SW480 (cell line): ENCODE measurements at regions not wholly inside any gene's neighbourhood (a gene's known extent, or its start where the extent isn't known, plus 50 kb on each side); places are given as distances from the start of the nearest gene placed in this dataset.

Experiments
- DNase-seq: peaks from one replicate; pipeline ENCODE4 v3.0.0-alpha.2; 2016; ENCODE audit warnings: low spot score

DNA sequence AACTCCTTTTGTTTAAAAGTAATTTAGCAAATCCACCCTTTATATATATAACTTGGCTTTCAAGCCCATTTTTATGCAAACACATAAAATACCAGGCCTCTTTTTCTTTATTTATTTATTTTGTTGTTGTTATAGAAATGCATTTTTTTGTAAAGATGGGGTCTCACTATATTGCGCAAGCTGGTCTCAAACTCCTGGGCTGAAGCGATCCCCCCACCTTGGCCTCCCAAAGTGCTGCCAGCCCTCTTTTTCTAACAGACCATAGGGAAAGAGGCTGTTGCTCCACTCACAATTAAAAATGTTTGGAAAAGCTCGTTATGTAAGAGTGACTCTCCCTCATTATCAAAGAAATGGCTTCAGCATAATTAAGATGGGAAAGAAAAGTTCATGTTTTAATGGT is 440.9 kb downstream of the HACE1 start:
- DNase-seq: no peak

DNA sequence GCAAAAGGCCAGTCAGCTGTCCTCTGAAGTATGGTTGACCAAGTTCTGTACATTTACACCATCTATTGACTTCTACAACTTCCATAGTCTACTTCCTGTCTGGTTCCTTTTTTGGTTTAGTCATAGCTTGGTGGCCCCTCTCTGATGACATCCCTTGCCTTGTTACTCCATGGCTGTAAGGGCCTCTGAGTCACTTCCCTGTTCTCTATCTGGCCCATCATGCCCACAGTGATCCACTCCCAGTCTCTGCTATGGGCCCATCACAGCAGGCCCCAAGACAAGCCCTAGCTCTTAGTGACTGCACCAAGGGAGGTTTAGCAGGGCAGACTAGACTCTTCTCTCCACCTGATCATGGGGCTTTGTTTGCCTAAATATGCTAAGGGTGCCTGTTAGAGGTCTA is 441.6 kb downstream of the HACE1 start:
- DNase-seq: no peak

DNA sequence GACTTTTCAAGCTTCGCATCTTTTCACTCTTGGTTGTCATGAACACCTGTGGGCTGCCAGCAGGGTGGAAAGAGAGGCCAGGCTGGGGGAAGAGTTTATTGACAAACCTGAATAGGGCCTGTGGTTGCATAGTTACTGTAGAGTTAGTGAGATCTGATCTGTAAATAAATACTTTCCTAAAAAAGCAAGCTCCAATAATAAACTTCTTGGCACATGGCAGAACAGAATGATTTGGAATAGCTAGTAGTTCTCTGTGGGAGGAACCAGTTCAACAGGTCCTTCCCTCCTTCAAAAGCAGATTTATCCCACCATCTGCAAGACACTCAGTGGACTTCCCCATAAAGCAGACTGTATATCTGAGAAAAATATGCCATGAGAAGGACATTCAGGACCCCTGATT is 445.0 kb downstream of the HACE1 start:
- no peak for DNase-seq

DNA sequence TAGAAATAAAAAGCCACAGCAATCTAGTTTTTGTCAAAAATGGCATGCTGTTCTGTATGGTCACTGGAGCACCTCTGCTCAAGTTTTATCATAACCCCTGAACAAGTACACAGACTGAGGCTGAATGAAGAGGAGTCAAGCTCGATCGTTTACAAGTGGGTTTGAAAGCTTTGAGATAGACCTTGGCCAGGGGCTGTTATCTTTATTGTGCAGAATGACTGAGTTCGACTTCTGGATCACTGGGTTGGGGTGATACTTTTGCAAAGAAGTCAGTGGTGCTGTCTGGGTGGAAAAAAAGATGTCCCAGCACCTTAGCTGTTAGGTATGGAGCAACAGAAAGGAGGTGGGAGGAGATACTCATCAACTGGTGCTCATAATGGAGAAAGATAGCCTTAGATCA is 446.0 kb downstream of the HACE1 start:
- DNase-seq: no peak

DNA sequence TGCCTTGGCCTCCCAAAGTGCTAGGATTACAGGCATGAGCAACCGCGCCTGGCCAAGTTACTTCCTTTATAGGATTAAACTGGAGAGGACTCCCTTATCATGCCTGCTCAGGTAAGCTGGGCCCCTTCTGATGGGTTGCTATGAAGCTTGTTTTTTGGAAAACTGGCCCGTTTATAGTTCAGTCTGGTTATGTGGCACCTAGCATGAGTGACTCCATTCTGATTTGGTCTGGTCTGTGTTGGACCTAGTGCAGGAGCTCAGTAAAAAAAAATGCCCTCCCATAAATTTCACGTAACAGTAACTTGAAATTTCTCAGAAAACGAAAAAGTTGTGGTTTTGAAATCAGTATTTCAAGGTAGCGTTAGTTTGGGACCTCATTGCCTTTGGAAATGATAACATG is 448.4 kb downstream of the HACE1 start:
- DNase-seq: no peak

DNA sequence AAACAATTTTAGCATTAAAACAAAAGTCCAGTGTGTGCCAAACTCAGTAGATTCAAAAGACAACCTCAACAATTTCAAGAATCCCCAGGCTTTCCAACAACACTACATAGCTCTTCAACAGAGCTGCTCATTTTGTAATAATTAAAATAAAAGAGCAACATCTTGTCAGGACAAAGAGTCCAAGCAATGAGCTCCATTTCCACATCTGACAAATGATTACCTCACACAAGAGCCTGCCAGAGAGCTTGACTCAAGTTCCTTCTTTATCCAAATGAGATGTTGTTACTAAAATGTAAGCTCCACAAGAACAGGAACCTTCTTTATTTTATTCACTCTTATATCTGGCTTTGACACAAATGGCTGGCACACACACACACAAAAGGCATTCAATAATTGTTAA is 449.8 kb downstream of the HACE1 start:
- no peak for DNase-seq

DNA sequence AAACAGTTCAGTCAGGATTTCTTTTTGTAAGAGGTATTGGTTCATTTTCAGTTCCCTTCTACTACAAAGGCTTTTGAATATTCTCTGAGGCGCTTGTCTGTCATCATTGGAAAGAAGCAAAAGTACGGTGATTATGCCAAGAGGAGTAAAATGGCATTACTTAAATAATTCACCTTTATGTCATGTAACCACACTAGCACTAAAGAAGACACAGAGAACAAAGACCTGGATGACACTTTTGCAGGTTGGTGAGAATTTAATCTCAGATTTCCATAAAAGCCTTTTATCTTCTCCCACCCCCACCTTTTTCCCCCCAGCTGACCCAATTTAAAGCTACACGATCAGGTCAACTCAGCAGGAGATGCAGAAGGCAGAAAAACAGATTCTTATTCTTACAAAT is 451.8 kb downstream of the HACE1 start:
- DNase-seq: no peak

DNA sequence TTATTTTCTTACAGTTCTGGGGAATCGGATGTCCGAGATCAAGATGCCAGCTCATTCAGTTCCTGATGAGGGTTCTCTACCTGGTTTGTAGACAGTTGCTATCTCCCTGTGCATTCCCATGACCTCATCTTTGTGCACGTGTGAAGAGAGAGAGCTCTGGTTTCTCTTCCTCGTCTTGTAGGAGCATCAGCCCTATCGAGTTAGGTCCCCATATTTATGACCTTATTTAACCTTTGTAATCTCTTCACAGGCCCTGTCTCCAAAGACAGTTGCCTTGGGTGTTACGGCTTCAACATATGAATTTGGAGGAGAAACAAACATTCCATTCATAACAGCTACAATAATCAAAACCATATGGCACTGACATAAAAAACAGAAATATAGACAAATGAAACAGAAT is 455.3 kb downstream of the HACE1 start:
- DNase-seq: no peak

DNA sequence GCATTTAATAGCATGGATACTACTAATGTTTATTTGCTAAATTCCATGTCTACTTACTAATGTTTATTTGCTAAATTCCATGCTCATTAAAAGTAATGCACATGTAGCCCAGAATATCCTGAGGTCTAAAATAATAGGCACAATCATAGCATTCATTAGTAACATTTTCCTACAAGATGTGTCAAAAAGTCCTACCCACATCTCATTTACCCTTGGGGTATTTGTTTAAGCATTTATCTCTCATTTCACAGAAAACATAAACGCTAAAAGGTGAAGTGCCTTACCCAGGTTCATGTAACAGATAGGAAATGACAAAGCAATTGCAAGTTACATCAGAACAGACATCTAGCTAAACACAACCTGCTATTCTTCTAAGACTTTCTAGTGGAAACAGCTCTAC is 457.1 kb downstream of the HACE1 start:
- DNase-seq: no peak

DNA sequence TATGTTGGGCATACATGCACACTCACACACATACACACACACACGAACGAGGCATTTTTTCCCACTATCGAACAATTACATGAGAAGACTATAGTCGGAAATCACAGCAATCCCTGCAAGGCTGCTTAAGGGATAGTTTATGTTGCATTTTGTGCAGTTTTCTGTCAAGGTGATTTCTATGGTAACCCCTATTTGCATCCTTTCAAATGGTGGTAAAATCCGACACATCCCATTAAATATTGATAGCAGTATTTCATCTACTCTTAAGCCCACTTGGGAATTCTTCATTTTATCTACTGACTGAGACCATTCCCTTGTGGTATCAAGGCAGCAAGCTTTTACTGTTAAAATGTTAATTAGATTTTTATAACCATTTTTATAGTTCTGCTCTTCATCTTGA is 457.8 kb downstream of the HACE1 start:
- no peak for DNase-seq

DNA sequence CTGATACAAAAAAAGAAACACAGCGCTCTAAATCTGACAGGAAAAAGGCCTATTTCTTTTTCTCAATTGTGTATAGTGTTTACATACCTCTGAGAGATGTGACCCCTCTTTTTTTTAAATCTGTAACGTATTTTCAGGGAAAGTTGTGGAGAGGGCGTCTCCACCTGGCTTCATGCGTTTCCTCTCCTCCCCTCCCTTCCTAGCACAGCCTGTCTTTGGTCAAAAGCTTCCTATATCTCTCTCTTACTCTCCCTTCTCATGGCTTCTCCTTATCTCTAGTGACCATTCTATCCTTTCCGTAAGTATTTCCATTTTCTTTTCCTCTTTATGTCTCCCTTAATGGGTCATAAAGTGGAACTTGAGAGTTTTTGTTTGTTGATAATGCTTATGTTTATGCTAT is 458.9 kb downstream of the HACE1 start:
- no peak for DNase-seq

DNA sequence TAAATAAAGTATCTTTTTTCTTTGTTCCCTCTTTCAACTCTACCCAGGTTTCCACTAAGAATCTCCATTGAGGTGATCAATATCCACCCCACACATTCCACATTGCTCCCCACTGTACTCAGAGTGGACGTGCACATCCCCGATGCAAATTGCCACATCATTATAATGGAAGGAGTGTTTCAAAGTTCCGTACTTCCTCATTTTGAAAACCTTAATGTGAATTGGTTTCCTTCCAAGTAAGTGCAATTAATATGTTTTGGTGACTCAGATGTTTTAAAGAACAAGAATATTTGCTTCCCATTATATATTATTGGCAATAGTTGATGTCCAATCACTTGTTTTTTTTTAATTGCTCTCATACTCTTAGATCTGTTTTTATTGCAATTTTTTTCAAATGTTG is 463.6 kb downstream of the HACE1 start:
- DNase-seq: no peak

DNA sequence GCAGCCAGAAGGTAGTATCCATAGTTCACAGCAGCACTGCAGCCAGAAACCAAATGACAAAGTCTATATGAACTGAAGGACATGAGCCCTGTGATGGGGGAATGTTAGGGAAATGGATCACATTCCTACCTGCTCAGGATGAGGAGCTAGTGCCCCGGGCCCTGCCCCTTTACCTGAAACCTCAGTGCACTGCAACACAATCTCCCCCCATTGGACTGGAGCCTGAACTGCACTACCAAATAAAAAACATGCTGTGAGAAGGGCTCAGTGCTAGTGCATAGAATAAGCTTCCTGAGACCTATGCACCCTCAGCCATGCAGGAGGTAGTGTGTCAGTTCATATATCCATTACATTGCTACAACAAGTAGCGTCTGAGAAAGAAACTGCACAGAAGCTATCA is 477.8 kb downstream of the HACE1 start:
- no peak for DNase-seq

DNA sequence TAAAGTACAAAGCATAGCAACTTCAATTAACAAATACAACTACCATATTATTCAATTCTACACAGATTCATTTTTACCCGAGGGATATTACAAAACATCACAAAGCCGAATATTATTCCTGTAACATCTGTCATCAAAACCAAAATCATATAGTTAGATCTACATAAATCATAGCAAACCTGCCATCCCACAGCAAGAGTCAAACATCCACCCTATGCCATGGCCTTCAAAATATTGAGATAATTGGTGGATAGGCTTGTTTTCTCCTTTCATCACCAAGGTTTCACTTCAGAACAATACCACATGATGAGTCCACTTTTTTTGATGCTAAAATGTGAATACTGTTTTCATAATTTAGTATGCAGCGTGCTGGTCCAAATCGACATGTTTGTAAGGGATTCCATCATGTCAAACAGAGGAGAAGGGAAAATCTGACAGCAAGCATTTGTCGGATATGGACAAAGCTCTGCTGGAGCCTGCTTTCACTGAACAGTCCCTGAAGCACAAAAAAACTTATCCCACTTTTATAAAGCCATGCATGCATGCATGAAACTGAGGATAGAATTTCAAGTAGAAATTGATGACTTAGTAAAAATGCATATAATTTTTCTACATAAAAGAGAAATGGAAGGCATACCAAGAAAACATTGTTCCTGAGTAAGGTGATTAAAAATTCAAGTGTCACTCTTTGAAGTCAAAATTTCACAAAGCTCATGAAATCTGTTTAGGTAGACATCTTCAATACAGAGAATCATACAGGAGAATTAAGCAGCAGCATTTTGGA is 494.1 kb downstream of the HACE1 start:
- no peak for DNase-seq

DNA sequence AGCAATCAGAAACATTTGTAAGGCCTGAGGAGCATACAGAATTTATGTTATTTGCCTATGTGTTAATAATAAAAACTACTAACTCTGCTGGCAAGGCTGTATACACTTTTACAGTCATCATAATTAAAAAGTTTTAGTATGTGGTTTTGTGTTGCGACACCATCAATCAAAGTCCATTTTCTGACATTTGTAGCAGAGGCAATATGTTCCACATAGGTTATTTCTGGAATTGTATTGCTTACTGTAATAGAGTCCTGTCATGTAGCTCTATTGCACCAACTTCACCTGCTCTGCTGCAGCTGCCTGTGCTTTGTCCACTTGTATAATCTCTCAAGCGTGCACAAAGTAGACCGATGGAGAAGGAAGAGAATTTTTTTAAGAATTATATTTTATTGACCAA is 501.8 kb downstream of the HACE1 start:
- DNase-seq: no peak

DNA sequence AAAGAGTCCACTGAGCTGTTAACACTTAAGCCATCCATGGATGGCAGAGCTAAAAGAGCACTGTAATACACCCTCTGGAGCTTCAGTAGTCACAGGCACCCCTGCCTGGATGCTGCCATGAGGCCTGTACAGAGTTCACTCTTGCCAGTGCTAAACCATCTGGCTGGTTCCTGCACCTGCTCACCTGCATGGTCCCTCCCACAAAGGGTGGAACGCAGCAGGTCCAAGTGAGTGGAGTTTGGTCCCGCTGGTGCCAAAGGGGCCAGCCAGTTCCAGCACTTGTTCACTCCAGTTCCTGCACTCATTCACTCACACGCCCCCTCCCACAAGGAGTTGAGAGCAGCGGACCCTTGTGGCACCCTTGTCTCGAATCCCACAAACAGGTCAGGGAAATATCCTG is 503.5 kb downstream of the HACE1 start:
- DNase-seq: no peak

DNA sequence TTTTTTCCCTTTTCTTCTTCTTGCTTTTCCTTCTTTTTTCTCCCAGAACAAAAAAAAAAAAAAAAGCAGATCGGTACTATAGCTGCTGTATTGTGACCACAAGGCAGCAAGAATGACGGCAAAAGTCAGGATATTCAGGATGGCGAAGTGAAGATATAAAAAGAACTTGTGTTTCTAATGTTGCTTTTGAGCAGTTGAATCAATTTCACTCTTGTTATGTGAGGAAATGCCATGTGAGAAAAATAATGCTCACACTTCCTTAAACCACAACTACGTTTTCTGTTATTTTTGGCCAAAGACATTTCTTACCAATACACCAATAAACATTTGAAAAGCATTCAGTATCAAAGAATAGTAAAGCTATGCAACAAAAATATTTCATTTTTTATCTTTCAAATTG is 510.5 kb downstream of the HACE1 start:
- DNase-seq: no peak

DNA sequence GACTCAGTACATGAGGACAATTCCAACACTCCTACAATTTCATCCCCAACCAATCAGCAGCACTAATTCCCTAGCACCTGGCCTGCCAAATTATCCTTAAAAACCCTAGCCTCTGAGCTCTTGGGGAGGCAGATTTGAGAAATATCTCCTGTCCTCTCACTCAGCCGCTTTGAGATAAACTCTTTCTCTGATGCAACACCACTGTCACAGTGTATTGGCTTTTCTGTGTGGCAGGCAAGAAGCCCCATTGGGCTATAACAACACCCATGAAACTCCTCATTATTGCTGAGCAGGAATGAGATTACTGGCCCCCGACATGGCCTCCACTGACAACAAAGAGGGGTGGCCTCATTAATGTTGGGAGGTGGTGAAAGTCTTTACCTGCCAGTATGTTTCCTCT is 515.5 kb downstream of the HACE1 start:
- no peak for DNase-seq

DNA sequence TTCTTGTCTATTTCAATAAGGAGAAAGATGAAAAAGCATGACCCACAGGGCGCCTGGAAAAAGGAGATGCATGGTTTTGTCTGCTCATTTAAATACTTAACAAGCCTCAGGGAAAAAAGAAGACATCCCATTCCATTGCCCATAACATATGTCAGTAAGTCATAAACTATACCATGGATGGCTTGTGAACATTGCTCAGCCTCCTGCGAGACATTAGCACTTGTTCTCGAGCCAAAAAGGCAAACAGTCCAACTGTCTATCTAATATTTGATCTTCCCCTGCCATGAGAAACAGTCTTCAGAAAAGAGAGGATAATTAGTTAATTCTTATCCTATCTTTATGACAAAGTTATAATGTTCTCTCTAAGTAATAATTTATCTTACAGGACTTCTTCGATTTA is 527.4 kb downstream of the HACE1 start:
- DNase-seq: no peak

DNA sequence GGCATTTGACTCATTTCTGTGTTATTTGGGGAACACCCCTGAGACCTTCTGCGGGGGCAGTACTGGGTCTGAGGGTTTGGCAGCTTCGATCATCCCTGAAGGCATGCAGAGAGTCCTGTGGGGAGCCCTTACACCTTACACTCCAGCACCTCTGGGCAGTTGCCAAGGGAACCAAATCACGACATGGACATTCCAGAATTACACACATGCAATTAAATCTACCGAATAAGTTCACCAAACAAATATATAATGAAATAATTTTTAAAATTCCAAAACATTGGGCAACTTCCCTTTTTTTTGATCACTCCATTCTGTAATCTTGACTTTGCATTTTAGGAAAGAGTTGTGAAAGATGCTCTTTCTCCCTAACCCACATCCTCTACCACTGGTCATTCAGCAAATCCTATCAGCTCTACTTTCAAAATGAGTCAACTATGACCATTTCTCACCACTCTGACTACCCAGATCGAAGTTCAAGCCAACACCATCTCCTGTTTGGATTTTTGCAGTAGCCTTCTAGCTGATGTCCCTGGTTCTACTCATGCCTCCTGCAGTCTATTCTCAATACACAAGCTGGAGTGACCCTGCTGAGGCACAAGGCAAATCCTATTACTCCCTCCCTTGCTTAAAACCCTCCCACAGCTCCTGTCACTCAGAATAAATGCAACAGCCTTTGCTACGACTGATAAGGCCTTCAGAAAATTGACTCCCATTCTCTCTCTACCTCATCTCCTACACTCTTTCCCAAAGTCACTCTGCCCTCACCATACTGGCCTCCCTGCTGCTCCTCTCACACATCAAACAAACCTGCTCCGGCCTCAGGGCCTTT is 533.3 kb downstream of the HACE1 start:
- no peak for DNase-seq

DNA sequence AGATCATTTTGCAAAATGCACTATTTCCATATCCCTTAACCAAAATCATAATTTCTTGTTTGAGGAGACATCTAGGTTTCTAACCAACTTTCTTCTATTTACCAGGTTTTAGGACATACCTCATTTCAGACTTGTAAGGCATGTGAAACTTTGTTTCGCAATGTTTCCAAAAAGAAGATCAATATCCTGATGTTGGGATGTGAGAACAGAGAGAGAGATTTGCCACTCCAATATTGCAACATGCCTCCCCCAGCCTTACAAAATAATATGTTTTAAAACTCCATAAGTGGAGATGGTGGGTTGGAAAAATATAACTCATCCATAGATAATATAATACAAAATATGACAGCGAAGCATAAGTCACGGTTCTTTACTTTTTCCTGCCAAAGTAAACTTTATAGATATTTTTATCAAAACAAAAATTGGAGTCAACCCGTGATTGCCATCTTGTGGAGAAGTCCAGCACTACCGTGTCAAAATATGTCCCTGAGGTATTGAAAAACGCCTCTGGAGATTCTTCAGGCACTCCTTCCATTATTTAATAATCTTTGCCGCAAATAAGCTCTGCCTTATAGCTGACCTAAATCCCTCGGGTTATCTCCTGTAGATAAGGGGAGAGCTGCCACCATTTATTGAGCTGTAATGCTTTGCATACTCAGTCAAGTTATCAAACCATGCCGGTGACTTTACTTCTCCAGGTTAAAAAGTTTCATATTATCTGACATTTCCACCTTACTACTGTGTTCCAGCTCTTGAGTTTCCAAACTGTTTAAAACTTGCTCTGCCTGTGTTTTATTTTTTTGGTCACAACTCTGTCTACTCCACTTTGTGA is 534.2 kb downstream of the HACE1 start:
- DNase-seq: peak; percentile 3

DNA sequence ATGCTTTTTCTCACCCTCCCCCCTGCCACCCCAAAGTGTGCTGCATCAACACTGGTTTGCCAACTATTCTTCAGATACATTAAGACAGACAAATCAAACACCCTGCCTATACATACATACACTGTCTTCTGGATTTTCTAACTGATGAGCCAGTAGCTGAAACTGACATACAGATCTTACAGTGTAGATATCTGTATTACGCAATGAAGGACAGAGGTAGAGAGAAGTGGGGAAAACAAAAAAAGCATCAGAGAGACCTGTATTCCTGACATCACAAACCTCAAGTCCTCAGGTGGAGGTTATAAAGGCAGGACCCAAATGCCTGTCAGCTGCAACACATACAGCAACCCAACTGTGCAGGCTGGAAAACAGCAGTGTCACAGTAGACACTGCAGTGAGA is 535.4 kb downstream of the HACE1 start:
- no peak for DNase-seq

DNA sequence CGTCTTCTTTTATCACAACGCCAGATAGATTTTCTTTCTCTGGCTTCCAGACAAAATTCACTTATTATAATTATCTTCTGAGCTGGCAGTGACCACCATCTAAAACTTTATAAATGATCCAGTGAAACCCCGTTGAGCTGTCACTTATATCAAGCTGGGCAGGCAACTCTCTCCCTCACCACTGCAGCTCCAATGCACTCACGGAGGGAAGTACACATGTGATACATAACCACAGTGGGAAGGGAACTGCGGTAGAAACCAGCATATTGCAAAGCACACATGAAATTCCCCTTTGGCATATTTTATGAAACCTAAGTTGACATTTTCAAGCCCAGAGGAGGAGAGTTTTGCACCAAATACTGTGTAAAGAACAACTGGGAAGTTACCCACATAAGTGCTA is 536.9 kb downstream of the HACE1 start:
- DNase-seq: no peak
